Left colon (tissue), 2 donors: ENCODE measurements at regions not wholly inside any gene's neighbourhood (a gene's known extent, or its start where the extent isn't known, plus 50 kb on each side); places are given as distances from the start of the nearest gene placed in this dataset.
A peak's percentile ranks its signal among the peaks of the same experiment; 100 is the strongest.
"Not testable (repeated sequence)": the region's sequence is repeated elsewhere in the genome, so short reads cannot be mapped to it uniquely, and the experiment has no call there.

ENCODE experiments used
- ATAC-seq: fragments of 200-7000 bp; cut with Tn5 transposase; one replicate; pipeline ENCODE4 v1.9.1; 2020; ENCODE audit warnings: mild to moderate bottlenecking, moderate library complexity
- DNase-seq, 2 donors: peaks; one replicate each; pipeline ENCODE4 v3.0.0-alpha.2; 2020
- intact Hi-C, 2 donors: fragments of 100-400 bp; cut with DNase I in 1 of 2; cut with micrococcal nuclease in 1 of 2; formaldehyde crosslinking; loops; one replicate each; pipeline versions ENCODE4 v1.11.2 to v1.14.0; 2022; cut with DNase I, micrococcal nuclease
- donor health status: DM: no; HTN: no; CAD: no.
- donor health status: DM: yes; HTN: yes; CAD: no.

- DNase-seq (no peak), ATAC-seq (no peak)
- intact Hi-C loops, result no loop called here
These were observed 264.6 kb upstream of the TRIB2 start for GRCh38 chr2:12452185-12452584.

- intact Hi-C loops, result no loop called here
- ATAC-seq (no peak), DNase-seq (no peak)
These were observed 263.0 kb upstream of the TRIB2 start for GRCh38 chr2:12453731-12454130.

- no peak for DNase-seq
- no peak for ATAC-seq
- intact Hi-C loops, result no loop called here
These were observed 261.1 kb upstream of the TRIB2 start for GRCh38 chr2:12455661-12456060.

GRCh38 chr2:12456293-12457106, 260.2 kb upstream of the TRIB2 start:
- ATAC-seq, result peak; percentile 81
- DNase-seq, result peak; percentile 70 to 83
- intact Hi-C loops, result no loop called here

- intact Hi-C loops, result no loop called here
- DNase-seq (no peak), ATAC-seq (no peak)
These were observed 258.9 kb upstream of the TRIB2 start for GRCh38 chr2:12457831-12458230.

- ATAC-seq (no peak), DNase-seq (no peak)
- intact Hi-C loops, result no loop called here
These were observed 253.5 kb upstream of the TRIB2 start for GRCh38 chr2:12463189-12463588.

- intact Hi-C loops, result no loop called here
- no peak for DNase-seq
- ATAC-seq, result no peak
These were observed 251.1 kb upstream of the TRIB2 start for GRCh38 chr2:12465631-12466135.

- ATAC-seq (no peak), DNase-seq (no peak)
- intact Hi-C loops, result no loop called here
These were observed 249.4 kb upstream of the TRIB2 start for GRCh38 chr2:12467303-12467702.

- intact Hi-C loops, result no loop called here
- ATAC-seq, result no peak
- no peak for DNase-seq
These were observed 247.6 kb upstream of the TRIB2 start for GRCh38 chr2:12469141-12469561.

- DNase-seq, result not testable (repeated sequence)
These were observed 244.5 kb upstream of the TRIB2 start for GRCh38 chr2:12472265-12472664.

GRCh38 chr2:12478151-12479064, 238.3 kb upstream of the TRIB2 start:
- DNase-seq (no peak), ATAC-seq (no peak)
- intact Hi-C loops, result no loop called here

More at GRCh38 chr2:12472265-12472664, 244.5 kb upstream of the TRIB2 start:
- ATAC-seq, intact Hi-C loops: not testable (repeated sequence)

- ATAC-seq (no peak), DNase-seq (no peak)
- intact Hi-C loops, result no loop called here
These were observed 237.6 kb upstream of the TRIB2 start for GRCh38 chr2:12479065-12479601.

- DNase-seq (no peak), ATAC-seq (no peak)
- intact Hi-C loops, result no loop called here
These were observed 232.1 kb upstream of the TRIB2 start for GRCh38 chr2:12484536-12485115.

GRCh38 chr2:12486205-12487118, 230.3 kb upstream of the TRIB2 start:
- ATAC-seq (no peak), DNase-seq (no peak)
- intact Hi-C loops, result no loop called here

GRCh38 chr2:12487253-12488004, 229.3 kb upstream of the TRIB2 start:
- no peak for ATAC-seq
- intact Hi-C loops, result no loop called here
- no peak for DNase-seq

- intact Hi-C loops, result no loop called here
- DNase-seq (peak in 1 of 2 donors; percentile 21), ATAC-seq (no peak)
These were observed 228.1 kb upstream of the TRIB2 start for GRCh38 chr2:12488352-12489318.
